HG03342 (cell line): ENCODE measurements at regions not wholly inside any gene's neighbourhood (a gene's known extent, or its start where the extent isn't known, plus 50 kb on each side); places are given as distances from the start of the nearest gene placed in this dataset.
"Not testable (repeated sequence)": the region's sequence is repeated elsewhere in the genome, so short reads cannot be mapped to it uniquely, and the experiment has no call there.

Experiments used
- ATAC-seq: cut with Tn5 transposase; IDR thresholded peaks from one replicate; pipeline ENCODE4 v1.9.1; 2021; ENCODE audit warnings: mild to moderate bottlenecking, moderate library complexity; ENCODE audit not compliant: unreplicated experiment

DNA sequence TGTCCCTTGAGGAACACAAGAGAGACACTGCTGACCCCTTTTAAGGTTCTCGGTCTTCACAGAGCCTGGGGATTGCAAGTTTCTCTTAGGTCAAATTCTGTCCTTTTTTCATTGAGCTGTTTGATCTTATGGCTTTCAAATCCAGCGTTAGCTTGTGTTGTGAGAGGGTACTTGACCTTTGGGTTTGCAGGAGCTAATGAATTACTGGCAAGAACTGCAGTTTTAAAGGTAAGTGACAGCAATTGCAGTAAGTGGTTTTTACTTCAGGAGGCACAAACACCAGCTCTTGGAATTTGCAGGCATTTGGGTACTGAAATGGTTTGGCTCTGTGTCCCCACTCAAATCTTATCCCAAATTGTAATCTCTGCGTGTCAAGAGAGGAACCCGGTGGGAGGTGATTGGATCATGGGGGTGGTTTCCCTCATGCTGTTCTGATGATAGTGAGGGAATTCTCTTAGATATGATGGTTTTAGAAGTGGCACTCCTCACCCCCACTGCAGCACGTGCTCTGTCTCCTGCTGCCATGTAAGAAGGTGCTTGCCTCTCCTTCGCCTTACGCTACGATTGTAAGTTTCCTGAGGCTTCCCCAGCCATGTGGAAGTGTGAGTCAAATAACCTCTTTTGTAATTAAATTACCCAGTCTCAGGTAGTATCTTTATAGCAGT, 134.5 kb upstream of the LYPLAL1 start:
- no peak for ATAC-seq

DNA sequence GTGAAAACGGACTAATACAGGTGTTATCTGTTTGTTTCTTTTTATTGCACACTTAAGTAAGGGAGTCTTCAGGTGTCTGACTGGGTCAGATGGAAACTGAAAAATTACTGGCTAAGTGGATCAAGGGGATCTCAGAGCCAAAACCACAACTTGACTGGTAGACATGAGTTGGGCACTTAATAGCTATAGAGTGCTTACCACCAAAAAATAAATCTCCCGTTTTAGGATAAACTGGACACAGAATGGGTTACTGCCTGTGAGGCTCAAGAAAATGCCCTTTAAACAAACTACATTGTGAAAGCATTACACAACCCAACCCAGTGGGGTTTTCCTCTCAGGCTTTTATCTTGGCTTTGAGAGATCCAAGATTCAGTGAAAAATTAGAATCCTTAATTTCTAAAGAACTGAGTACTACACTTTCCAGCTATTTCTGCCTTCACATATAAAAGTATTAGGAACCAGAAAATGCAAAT, 134.0 kb upstream of the LYPLAL1 start:
- ATAC-seq, result no peak

DNA sequence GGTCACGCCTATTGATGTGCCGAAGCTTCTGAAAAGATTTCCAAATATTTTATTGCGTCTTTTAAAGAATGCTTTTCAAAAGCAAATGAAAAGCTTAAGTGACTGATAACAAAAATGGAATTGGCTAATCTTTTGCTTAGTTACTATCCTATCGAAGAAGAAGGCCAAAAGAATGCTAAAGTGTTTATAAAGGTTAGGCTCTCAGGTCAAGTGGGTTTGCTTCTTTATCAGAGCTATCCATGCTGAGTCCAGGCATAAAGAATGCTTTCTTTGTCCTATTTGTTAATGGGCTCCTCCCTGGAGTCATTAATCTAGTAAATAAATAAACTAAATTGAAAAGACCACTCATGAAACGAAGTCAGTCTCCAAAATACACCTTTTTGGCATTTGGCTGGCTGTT, 133.4 kb upstream of the LYPLAL1 start:
- ATAC-seq, result no peak

DNA sequence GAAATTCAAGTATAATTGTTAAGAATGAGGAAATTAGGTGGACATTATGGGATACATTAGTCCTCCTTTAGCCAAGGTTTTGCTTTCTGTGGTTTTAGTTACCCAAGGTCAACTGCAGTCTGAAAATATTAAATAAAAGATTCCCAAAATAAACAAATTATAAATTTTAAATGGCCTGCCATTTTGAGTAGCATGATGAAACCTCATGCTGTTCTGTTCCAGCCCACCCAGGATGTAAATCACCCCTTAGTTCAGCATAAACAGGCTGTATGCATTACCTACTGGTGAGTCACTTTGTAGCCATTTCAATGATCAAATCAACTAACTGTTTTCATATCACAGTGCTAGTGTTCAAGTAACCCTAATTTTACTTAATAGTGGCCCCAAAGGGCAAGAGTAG, 132.5 kb upstream of the LYPLAL1 start:
- ATAC-seq, result no peak

DNA sequence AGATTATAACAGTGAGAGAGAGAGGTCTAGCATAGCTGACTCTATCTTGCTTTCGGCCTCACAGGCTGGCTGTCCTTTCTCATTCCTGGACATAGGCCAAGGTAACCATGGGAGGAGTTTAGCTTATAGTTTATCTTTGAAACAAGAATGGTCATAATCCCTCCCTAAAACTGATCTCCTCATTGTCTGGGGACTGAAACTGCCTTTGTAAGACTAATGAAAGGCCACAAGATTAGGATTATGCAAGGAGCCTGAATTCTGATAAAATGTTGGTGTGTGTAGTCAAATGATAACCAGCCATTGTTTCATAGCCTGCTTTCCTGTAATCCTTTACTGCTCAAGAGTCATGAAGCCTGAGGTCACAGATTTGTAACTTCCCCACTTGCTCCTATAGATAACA, 131.9 kb upstream of the LYPLAL1 start:
- no peak for ATAC-seq

DNA sequence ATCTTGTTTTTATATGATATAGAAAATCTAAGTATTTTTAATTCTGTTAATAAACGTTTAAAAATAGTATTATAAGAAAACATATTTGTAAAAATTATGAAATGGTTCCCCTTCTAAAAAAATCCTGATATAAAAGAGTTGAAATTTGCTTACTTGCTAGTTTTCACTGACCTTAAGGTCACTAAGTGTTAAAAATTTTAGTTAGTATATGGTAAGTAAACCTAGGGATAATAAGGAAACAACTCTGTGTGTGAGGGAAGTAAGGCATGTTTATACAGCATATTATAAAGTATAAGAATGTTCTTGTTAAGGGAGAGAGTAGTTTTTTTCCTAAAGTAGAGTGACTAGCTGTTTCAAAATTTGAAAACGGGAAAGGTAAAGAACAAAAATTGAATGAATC, 130.9 kb upstream of the LYPLAL1 start:
- no peak for ATAC-seq

DNA sequence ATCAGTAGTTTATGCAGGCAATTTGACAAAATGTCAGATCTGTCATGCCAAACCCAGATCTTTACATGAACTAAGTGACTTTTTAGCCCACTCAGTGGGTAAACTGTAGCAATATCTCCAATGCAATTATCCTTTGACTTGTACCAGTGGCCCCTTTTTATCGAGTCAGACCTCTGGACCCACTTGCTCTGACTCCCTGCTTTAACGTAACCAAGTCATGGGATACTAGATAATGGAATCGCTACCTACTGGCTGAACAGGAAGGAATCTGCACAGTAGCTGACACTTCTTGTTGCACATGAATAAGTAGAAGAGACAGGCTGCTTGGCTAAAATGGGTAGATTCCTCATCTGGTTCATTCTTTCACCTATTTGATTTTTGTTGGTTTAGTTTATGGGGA, 128.4 kb upstream of the LYPLAL1 start:
- no peak for ATAC-seq

DNA sequence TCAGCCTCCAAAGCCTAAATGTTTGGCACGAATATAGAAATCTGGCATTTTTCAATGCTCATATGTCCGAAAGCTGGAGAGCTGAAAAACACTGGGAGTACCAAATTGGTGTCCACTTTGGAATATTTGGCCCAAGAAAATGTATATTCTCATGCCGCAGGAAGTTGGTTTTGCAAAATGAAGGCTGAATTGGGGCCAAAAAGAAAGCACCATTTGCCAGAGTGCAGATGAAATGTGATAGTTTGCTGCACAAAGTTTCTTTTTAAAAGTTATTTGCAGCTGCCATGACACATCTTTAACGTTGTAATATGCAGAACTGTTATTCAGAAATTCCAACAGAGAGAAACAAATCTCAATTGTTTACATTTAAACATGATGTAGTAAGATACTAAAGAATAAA, 124.2 kb upstream of the LYPLAL1 start:
- ATAC-seq, result no peak

DNA sequence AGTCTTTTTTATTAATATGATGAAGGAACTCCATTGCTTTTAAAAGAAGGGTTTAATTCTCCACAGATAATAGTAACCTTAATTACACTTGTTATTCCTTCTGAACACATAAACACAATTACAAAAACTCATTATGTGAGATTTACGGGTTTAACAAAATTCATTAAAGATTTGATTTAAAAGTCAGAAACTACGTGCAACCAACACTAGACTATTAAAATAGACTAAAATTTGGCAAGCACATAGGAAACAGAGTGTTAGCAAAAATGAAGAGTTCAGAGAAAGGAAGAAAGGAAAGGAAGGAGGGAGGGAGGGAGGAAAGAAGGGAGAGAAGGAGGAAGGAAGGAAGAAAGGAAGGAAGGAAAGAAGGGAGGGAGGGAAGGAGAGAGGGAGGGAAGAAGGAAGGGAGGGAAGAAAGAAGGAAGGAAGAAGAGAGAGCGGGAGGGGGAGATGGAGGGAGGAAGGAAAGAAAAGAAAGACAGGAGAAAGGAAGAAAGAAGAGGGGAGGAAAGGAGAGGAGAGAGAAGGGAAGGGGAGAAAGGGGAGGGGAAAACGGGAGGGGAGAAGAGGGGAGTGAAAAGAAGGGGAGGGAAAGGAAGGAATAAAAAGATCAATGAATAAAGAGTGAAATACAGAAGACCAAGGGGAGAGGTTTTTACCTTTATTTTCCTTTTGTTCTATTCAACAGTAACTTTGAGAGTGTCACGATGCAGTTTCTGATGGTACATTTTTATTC, 123.4 kb upstream of the LYPLAL1 start:
- ATAC-seq, result no peak

DNA sequence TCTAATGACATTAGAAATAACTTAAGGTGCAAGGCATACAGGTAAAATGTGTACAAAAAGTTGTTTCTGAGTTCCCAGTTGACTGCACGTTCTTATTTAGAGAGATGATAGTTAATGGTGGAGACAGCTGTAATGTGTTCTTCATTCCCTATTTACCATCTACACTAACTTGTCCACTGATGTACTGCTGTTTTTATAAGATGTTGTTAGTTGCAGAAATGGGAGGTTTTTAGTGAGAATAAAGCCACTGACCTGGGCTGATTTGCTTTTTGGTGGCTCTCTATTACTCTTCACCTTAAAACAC, 122.9 kb upstream of the LYPLAL1 start:
- no peak for ATAC-seq

DNA sequence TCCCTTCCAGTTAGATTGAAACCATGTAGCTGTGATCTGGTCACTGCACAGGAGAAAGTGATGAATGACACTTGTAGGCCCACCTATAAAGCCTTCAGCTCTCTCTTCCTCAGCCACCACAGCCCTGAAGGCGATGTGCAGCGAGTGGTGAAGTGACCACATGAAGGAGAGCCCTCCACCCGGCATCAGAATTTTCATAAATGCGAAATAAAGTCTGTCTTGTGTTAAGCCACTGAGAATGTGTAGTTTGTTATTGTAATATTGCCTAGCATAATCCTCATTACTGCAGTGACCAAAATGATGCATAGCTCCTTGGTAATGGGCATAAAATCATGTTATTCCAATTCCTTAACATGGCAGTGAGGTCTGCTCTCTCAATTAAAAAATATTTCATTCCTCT, 122.1 kb upstream of the LYPLAL1 start:
- ATAC-seq, result no peak

DNA sequence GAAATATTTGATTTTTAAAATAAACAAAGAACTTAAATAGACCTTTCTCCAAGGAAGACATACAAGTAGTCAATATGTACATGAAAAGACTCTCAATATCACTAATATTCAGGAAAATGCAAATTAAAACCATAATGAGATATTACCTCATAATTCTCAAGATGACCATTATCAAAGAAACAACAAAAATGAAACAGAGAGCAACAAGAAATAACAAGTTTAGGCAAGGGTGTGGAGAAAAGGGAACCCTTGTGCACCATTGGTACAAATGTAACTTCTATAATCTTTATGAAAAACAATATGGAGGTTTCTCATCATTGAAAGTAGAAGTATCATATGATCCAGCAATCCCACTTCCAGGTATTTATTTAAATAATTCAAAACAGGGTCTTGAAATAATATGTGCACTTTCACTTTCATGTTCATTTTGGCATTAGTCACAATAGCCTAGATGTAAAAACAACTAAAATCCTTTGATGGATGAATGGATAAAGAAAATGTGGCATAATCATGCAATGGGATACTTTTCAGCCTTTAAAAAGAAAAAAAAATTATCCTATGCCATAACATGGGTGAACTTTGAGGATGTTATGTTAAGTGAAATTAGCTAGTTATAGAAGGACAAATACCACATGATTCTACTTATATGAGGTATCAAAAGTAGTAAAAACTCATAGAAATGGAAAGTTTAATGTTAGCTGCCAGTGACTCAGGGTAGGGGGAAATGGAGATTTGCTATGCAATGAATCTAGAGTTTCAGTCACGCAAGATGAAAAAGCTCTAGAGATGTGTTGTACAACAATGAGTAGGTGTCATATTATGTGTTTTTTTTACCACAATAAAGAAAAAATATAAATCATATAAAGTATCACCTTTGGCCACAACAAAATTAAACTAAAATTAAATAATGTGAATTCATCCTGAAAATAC, 114.5 kb upstream of the LYPLAL1 start:
- ATAC-seq, result no peak

DNA sequence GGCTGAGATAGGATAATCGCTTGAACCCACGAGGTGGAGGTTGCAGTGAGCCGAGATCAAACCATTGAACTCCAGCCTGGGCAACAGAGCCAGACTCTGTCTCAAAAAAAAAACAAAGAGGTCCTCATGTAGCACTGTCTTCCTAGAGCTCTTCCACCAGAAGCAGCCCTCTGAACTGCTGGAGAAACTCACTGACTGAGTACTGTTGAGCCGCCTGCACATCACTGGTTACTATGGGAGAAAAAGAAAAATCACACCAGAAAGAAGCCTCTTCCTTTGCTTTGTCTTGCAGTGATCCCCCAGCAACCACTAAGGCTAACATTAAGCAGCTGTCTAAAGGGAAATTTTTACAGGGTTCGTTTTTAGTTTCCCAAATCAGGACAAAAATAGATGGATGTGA, 112.9 kb upstream of the LYPLAL1 start:
- ATAC-seq, result no peak

DNA sequence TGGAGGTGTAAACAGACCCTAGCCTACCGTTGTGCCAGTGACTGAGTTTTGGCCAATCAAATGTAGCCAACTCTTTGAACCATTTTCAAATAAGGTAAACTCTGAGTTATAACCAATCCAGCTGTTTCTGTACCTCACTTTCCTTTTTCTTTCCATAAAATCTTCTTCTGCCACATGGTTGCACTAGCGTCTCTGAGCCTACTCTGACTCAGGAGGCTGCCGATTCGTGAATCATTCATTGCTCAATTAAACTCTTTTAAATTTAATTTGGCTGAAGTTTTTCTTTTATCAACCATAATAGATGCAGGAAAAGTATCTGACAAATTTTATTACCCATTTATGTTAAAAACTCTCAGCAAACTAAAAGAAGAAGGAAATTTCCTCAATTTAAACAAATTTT, 111.5 kb upstream of the LYPLAL1 start:
- ATAC-seq, result no peak

DNA sequence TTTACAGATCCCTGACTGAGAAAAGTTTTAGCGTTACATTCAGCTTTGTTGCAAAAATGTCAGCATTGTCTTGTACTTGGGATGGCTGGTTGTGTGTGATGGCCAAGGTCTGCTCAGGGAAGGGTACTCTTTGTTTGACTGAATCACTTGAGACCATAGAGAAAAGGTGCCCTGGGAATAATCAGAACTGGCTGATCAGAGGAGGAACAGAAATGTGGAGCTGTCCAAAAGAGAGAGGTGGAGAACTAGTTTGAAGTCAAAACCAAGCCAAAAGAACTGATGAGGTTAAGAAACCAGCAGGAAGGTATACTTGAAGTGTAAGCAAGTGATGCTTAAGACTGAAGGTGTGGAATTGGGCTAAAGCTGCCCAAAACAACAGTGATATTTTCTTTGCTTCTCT, 107.6 kb upstream of the LYPLAL1 start:
- ATAC-seq, result no peak

DNA sequence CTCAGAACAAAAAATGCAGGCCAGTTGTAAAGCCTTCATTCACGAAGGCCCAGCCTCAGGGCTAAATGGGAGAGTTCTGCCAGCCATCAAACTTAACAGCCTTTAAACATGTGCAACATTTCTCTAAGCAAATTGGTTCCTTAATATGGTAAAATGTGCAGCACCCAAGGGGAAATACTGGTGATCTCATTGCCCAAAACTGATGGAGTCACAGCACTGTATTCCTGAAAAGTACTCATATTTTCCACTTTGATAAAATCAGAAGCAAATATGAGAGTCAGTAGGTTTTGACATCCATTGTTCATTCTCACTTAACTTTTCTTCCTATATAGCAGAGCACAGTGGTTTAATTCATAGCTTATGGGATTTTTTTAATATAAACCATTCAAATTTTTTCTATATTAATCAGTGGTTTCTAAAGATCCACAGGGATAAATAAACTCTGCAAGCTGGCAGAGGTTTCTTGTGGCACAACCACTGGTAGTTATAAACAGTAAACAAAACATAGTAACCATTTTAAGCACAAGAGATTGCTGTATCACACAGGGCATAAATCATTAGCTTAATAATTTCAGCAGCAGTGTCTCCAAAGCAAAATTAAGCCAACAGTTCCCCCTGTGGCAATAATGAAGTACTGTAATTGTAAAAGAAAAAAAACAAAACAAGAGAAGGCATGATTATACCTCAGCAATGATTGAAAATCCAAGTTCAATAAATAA, 106.9 kb upstream of the LYPLAL1 start:
- peak; percentile 74 for ATAC-seq

DNA sequence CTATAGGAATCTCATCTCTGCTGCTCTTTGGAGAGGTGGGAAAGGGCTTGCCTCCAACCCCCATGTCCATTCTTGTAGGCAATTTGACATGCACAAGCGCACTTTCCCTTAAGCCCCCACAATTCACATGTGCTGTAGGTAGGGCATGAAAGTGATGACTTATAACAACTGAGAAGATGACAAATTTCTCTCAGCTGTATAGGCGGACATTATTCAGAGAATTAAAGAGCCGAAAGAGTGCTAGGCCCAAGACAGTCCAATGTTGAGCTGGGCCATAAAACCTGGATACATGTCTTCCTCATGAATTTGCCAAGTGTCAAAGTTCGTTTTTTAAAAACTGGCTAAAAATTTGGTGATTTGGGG, 106.3 kb upstream of the LYPLAL1 start:
- ATAC-seq, result peak; percentile 21

DNA sequence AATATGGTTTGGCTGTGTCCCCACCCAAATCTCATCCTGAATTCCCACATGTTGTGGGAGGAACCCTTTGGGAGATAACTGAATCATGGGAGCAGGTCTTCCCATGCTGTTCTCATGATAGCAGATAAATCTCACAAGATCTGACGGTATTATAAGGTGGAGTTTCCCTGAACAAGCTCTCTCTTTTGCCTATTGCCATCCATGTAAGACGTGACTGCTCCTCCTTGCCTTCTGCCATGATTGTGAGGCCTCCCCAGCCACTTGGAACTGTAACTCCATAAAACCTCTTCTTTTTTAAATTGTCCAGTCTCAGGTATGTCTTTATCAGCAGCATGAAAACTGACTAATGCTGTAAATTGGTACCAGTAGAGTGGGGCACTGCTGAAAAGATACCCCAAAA, 103.3 kb upstream of the LYPLAL1 start:
- ATAC-seq, result not testable (repeated sequence)

DNA sequence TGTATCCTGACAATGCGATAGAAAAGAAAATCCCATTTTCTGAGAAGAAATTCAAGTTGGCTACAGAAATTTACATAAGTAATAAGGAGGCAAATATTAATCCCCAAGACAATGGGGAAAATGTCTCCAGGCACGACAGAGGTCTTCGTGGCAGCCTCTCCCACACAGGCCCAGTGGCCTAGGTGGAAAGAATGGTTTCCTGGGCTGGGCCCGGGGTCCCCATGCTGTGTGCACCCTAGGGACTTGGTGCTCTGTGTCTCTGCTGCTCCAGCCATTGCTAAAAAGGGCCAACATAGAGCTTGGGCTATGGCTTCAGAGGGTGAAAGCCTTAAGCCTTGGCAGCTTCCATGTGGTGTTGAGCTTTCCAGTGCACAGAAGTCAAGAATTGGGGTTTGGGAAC, 102.5 kb upstream of the LYPLAL1 start:
- ATAC-seq, result no peak

DNA sequence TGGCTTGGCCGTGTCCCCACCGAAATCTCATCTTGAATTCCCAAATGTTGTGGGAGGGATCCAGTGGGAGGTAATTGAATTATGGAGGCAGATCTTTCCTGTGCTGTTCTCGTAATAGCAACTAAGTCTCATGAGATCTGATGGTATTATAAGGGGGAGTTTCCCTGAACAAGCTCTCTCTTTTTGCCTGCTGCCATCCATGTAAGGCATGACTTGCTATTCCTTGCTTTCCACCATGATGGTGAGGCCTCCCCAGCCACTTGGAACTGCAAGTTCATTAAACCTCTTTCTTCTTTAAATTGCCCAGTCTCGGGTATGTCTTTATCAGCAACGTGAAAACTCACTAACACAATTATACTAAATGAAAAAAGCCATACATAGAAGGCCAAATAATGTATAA, 101.3 kb upstream of the LYPLAL1 start:
- no peak for ATAC-seq

DNA sequence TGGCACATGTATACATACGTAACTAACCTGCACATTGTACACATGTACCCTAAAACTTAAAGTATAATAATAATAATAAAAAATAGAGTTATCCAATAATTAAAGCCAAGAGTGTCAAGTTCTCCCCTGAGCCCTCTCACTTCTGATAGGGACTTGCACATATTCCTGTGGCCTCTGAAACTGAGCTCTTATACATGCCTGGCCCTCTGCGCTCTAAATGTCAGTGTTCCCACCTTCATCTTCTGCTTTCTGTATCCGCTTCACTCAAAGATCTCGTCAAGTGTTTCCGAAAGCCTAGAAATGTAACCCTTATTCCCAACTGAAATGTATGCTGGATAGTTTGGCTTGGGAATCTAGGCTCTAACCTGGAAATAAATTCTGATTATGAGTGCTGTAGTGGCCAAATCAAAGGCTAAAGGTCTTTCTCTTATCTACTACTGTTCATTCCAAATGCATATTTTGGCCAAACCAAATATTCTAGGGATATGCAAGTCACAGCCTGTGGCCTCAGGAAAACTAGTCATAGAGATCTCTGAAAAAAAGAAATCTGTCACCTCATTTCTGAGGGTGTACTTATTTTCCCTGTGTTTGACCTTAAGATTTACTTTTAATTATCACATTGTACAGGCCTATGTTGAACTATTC, 99.5 kb upstream of the LYPLAL1 start:
- ATAC-seq, result no peak
